CD8-positive, alpha-beta memory T cell (primary cell): ENCODE measurements at regions not wholly inside any gene's neighbourhood (a gene's known extent, or its start where the extent isn't known, plus 50 kb on each side); places are given as distances from the start of the nearest gene placed in this dataset.

Source experiments
- CTCF ChIA-PET: fragments of 350-600 bp; sonication (Branson Sonifier 250); formaldehyde crosslinking; loops from one replicate; lab custom pipeline; 2021; ENCODE audit warnings: antibody characterized with exemption; lab: Charles Lee
- POLR2A ChIA-PET: fragments of 350-600 bp; sonication (Branson Sonifier 250); formaldehyde crosslinking; loops from one replicate; lab custom pipeline; 2021; ENCODE audit warnings: antibody characterized with exemption; lab: Charles Lee
- DNase-seq, 5 donors: peaks; one replicate each; pipeline versions ENCODE4 v3.0.0 to v3.0.0-alpha.2; 2020 to 2022; ENCODE audit warnings: mixed read lengths in 1 of 5
- H3K27ac ChIP-seq: one replicate; pipeline ENCODE4 v1.7.0; 2013; ENCODE audit warnings: low read depth, mild to moderate bottlenecking, low read length, moderate library complexity
- H3K27me3 ChIP-seq: 2 replicates; pipeline ENCODE4 v1.7.0; 2013; ENCODE audit warnings: low read length, mild to moderate bottlenecking; ENCODE audit not compliant: insufficient read depth, poor library complexity, severe bottlenecking
- H3K36me3 ChIP-seq: 2 replicates; pipeline ENCODE4 v1.7.0; 2013; ENCODE audit warnings: mild to moderate bottlenecking, low read length, moderate library complexity; ENCODE audit not compliant: insufficient read depth
- H3K4me1 ChIP-seq: 2 replicates; pipeline ENCODE4 v1.7.0; 2013; ENCODE audit warnings: mild to moderate bottlenecking, low read length, moderate library complexity; ENCODE audit not compliant: insufficient read depth
- H3K4me3 ChIP-seq: 2 replicates; pipeline ENCODE4 v1.7.0; 2013; ENCODE audit warnings: mild to moderate bottlenecking, low read length
- H3K9me3 ChIP-seq: 2 replicates; pipeline ENCODE4 v1.7.0; 2013; ENCODE audit warnings: mild to moderate bottlenecking, low read length
- H3K27ac Mint-ChIP-seq, 8 donors: one replicate each; pipeline ENCODE4 v1.8.0; 2020 to 2021; ENCODE audit warnings: mixed read lengths in 8 of 8, mild to moderate bottlenecking in 6 of 8, inconsistent platforms in 3 of 8, moderate library complexity in 3 of 8
- H3K27me3 Mint-ChIP-seq, 2 donors: one replicate each; pipeline ENCODE4 v1.8.0; 2020 to 2021; ENCODE audit warnings: mixed read lengths in 2 of 2, mild to moderate bottlenecking in 1 of 2, moderate library complexity in 1 of 2
- H3K36me3 Mint-ChIP-seq, 3 donors: one replicate each; pipeline ENCODE4 v1.8.0; 2020 to 2021; ENCODE audit warnings: mixed read lengths in 3 of 3, inconsistent platforms in 1 of 3, mild to moderate bottlenecking in 1 of 3
- H3K4me1 Mint-ChIP-seq, 3 donors: one replicate each; pipeline ENCODE4 v1.8.0; 2020 to 2021; ENCODE audit warnings: mixed read lengths in 3 of 3, inconsistent platforms in 1 of 3, mild to moderate bottlenecking in 1 of 3
- H3K4me3 Mint-ChIP-seq, 7 donors: one replicate each; pipeline ENCODE4 v1.8.0; 2020 to 2021; ENCODE audit warnings: mixed read lengths in 7 of 7, mild to moderate bottlenecking in 6 of 7, moderate library complexity in 4 of 7, inconsistent platforms in 2 of 7
- H3K9me3 Mint-ChIP-seq, 5 donors: one replicate each; pipeline ENCODE4 v1.8.0; 2020 to 2022; ENCODE audit warnings: mixed read lengths in 5 of 5, mild to moderate bottlenecking in 3 of 5, moderate library complexity in 2 of 5, inconsistent platforms in 1 of 5

DNA sequence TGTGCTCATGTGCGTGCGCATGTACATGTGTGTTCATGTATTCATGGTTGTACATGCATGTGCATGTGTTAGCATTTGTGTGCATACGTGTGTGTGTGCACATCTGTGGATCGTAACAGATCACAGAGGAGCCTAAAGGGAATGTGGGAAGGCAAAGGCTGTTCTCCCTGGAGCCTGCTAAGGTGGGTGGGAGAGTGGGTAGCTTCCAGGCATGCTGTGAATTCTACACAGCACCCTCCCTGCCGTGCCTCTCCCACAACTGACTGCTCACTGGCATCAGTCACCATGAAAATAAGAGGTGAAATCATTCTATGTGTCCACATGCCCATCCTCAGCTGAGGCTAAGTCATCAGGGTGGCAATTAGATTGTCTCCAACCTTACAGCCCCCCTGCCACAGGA, 600.9 kb downstream of the MID1IP1 start:
- ChIA-PET CTCF (no interaction called here), POLR2A (no interaction called here)
- H3K4me1 ChIP-seq = no peaks in the 10 kb centered on the region
- peaks cover 0 to 1% (median 0%) of the 10 kb centered on the region in 3 donors for H3K36me3 Mint-ChIP-seq
- no peak overlapping the region for H3K27ac ChIP-seq
- no peaks in the 10 kb centered on the region for H3K9me3 Mint-ChIP-seq
- H3K9me3 ChIP-seq = no peaks in the 10 kb centered on the region
- H3K4me1 Mint-ChIP-seq = no peaks in the 10 kb centered on the region
- H3K27ac Mint-ChIP-seq = no peak overlapping the region
- H3K27me3 ChIP-seq = no peaks in the 10 kb centered on the region
- H3K4me3 Mint-ChIP-seq = no peak overlapping the region
- no peak for DNase-seq
- peaks cover 4 to 13% of the 10 kb centered on the region in 2 donors for H3K27me3 Mint-ChIP-seq
- H3K36me3 ChIP-seq = no peaks in the 10 kb centered on the region
- no peak overlapping the region for H3K4me3 ChIP-seq

DNA sequence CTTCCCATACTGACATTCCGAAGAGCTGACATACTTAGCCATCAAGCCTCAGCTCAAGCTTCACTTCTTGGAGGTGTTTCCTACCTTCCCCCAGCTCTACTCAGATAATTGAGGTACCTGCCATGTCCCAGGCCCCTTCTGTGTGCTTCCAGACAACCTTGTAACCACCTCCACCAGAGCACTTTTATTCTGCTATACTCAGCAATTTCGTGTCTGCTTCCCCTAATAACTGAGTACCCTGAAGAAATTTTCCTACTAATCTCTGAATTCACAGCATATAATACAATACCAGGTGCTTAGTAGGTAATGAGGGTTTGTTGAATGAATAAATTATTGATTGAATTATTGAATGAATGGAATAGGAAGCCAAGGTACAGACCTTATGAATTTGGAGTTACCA, 605.5 kb downstream of the MID1IP1 start:
- H3K4me3 Mint-ChIP-seq = no peak overlapping the region
- H3K4me3 ChIP-seq = no peak overlapping the region
- H3K27ac Mint-ChIP-seq = no peak overlapping the region
- ChIA-PET POLR2A (no interaction called here), CTCF (no interaction called here)
- H3K9me3 ChIP-seq = no peaks in the 10 kb centered on the region
- H3K4me1 ChIP-seq = no peaks in the 10 kb centered on the region
- H3K4me1 Mint-ChIP-seq = no peaks in the 10 kb centered on the region
- H3K36me3 ChIP-seq = no peaks in the 10 kb centered on the region
- H3K36me3 Mint-ChIP-seq = peaks cover 0 to 1% (median 0%) of the 10 kb centered on the region in 3 donors
- no peak overlapping the region for H3K27ac ChIP-seq
- DNase-seq = no peak
- H3K9me3 Mint-ChIP-seq = no peaks in the 10 kb centered on the region
- no peaks in the 10 kb centered on the region for H3K27me3 ChIP-seq
- peaks cover 4 to 11% of the 10 kb centered on the region in 2 donors for H3K27me3 Mint-ChIP-seq

DNA sequence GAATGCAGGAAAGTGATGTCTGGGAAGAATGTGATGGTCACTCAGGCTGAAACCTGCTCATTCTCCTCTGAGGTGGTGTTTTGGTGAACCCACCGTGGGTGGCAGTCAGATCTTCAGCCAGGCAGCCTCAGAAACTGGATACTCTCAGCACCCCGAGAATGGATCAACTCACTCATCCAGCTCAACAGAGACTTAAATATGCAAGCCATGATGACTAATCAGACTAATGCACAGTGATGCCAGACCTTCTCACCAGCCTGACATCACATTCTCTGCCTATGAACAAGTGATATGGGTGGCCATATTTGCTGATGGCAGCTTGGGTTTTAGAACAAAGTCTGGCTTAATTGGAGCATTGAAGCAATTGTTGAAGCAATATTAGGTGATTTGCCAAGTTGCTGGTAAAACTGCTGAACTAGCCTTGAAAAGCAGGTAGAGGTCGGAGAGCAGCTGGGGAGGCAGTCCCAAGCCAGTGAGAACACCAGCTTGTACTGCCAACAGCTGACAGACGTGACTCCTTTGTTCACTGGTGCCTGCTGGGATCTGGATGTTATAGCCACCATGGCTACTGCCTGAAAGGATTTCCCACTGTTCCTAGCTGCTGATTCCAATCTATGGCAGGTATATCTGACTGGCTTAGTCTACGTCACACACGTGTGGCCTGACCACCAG, 608.1 kb downstream of the MID1IP1 start:
- DNase-seq = no peak
- no peak overlapping the region for H3K27ac Mint-ChIP-seq
- POLR2A ChIA-PET = no interaction called here
- H3K27ac ChIP-seq = no peak overlapping the region
- no peak overlapping the region for H3K4me3 Mint-ChIP-seq
- no peaks in the 10 kb centered on the region for H3K27me3 ChIP-seq
- H3K36me3 Mint-ChIP-seq = peaks cover 0 to 1% (median 0%) of the 10 kb centered on the region in 3 donors
- no peaks in the 10 kb centered on the region for H3K4me1 ChIP-seq
- CTCF ChIA-PET = no interaction called here
- H3K4me3 ChIP-seq = no peak overlapping the region
- no peaks in the 10 kb centered on the region for H3K4me1 Mint-ChIP-seq
- peaks cover 4 to 5% of the 10 kb centered on the region in 2 donors for H3K27me3 Mint-ChIP-seq
- H3K9me3 Mint-ChIP-seq = no peaks in the 10 kb centered on the region
- no peaks in the 10 kb centered on the region for H3K9me3 ChIP-seq
- H3K36me3 ChIP-seq = no peaks in the 10 kb centered on the region

GRCh38 chrX:39414290-39414854, 613.1 kb downstream of the MID1IP1 start:
- Mint-ChIP-seq H3K36me3 (no peaks in the 10 kb centered on the region), H3K9me3 (no peaks in the 10 kb centered on the region), H3K27me3 (no peaks in the 10 kb centered on the region), H3K27ac (no peak overlapping the region), H3K4me3 (no peak overlapping the region), H3K4me1 (peaks cover 0 to 4% (median 0%) of the 10 kb centered on the region in 3 donors)
- no peaks in the 10 kb centered on the region for H3K27me3 ChIP-seq
- H3K36me3 ChIP-seq = no peaks in the 10 kb centered on the region
- no peak overlapping the region for H3K4me3 ChIP-seq
- no peak overlapping the region for H3K27ac ChIP-seq
- no peaks in the 10 kb centered on the region for H3K9me3 ChIP-seq
- DNase-seq = no peak
- ChIA-PET CTCF (no interaction called here), POLR2A (no interaction called here)
- no peaks in the 10 kb centered on the region for H3K4me1 ChIP-seq

DNA sequence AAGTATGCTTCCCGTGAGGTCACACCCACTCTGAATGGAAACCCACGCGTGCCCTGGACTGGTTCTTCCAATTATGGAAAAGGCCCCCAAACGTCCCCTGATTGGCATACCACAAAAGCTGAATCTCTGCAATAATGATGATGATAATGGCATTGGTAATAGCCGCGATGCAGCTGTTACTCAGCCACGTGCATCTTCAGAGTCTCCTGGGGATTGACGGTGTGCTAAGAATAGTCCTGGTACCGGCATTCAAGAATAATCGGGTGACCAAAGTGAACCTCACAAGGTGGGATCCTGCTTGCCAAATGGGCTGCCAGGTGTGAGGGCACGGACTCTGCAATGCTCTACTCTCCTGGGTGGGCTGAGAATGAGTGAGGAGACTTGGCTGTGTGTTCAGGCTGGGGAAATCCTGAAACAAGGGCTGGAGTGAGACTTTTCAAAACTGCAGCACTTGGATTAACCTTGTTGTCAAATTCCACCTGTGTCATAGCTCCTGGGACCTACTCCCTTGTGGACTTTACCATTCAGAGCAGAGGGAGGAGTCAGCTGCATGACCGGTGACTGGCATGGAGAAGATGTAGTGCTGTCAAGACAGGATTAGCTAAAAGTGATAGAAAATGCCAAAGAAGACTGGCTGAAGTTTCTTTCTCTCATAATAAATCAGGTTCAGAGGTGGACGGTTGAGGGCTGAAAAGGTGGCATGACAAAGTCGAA, 615.4 kb downstream of the MID1IP1 start:
- no peaks in the 10 kb centered on the region for H3K27me3 Mint-ChIP-seq
- no peaks in the 10 kb centered on the region for H3K4me1 ChIP-seq
- CTCF ChIA-PET = no interaction called here
- no peak overlapping the region for H3K4me3 Mint-ChIP-seq
- no peak overlapping the region for H3K27ac Mint-ChIP-seq
- no peak overlapping the region for H3K4me3 ChIP-seq
- H3K9me3 Mint-ChIP-seq = no peaks in the 10 kb centered on the region
- no peak for DNase-seq
- H3K4me1 Mint-ChIP-seq = peaks cover 0 to 4% (median 0%) of the 10 kb centered on the region in 3 donors
- H3K27ac ChIP-seq = no peak overlapping the region
- POLR2A ChIA-PET = interaction anchor here (1.0 kb wide), 1 partner anchor 89 kb away, joined by 3 read pairs; no protein-coding TSS in a partner anchor
- H3K36me3 Mint-ChIP-seq = no peaks in the 10 kb centered on the region
- H3K9me3 ChIP-seq = no peaks in the 10 kb centered on the region
- H3K27me3 ChIP-seq = no peaks in the 10 kb centered on the region
- H3K36me3 ChIP-seq = no peaks in the 10 kb centered on the region

- ChIA-PET CTCF (no interaction called here), POLR2A (no interaction called here)
- Histone ChIP-seq H3K27me3 (no peaks in the 10 kb centered on the region), H3K9me3 (no peaks in the 10 kb centered on the region), H3K4me1 (no peaks in the 10 kb centered on the region), H3K4me3 (no peak overlapping the region), H3K36me3 (no peaks in the 10 kb centered on the region), H3K27ac (no peak overlapping the region)
- Mint-ChIP-seq H3K9me3 (no peaks in the 10 kb centered on the region), H3K4me3 (no peak overlapping the region), H3K27ac (no peak overlapping the region), H3K27me3 (no peaks in the 10 kb centered on the region), H3K36me3 (no peaks in the 10 kb centered on the region), H3K4me1 (peaks cover 0 to 4% (median 0%) of the 10 kb centered on the region in 3 donors)
- DNase-seq = no peak
Observed at GRCh38 chrX:39418254-39418704, 617.0 kb downstream of the MID1IP1 start.

DNA sequence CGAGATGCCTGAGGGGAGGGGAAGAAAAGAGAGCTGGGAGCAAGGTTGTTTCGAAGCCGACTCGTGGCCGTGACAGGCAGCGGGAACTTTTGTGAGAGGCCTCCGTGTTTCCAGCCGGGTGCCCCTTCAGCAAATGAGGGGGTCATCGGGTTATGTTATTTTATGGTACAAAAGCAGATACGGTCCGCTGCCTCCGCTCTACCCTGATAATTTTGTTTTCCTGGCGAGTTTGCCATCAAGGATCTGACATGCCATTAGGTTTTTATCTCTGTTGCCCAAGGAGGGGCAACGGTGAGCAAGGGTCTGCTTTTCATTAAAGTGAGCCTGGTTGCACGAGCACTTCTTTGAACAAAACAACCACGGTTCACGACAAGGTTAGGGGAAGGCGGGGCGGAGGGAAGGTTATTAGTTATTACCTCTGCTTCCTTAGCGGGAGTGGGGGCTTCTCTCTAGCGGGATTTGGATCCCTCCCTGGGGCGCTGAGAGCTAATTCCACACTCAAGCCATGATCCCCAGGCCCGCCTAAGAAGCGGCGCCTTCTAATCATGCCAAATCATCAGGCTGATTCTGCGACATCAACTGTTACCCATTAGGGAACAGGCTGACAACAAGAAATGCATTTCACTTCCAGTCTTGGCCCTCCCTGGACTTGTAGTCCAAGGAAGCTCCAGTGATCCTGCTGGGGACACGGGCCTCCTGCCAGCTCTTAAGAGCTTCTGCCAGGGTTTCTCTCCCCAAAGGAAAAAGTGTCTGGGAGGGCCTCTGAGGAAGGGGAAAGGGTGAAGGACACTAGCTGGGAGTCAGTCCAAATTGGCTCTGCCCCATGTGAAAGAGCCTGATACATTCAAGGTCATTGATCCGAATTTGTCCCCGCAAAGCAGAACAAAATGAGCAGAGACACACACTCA, 617.7 kb downstream of the MID1IP1 start:
- Mint-ChIP-seq H3K36me3 (no peaks in the 10 kb centered on the region), H3K9me3 (no peaks in the 10 kb centered on the region), H3K27me3 (no peaks in the 10 kb centered on the region), H3K4me3 (no peak overlapping the region), H3K4me1 (peaks cover 0 to 4% (median 0%) of the 10 kb centered on the region in 3 donors), H3K27ac (no peak overlapping the region)
- no peaks in the 10 kb centered on the region for H3K36me3 ChIP-seq
- no peak overlapping the region for H3K4me3 ChIP-seq
- no peaks in the 10 kb centered on the region for H3K4me1 ChIP-seq
- H3K27me3 ChIP-seq = no peaks in the 10 kb centered on the region
- H3K27ac ChIP-seq = no peak overlapping the region
- ChIA-PET POLR2A (no interaction called here), CTCF (no interaction called here)
- H3K9me3 ChIP-seq = no peaks in the 10 kb centered on the region
- DNase-seq = no peak
